Middle frontal gyrus (tissue), 1 donor: ENCODE measurements at regions not wholly inside any gene's neighbourhood (a gene's known extent, or its start where the extent isn't known, plus 50 kb on each side); places are given as distances from the start of the nearest gene placed in this dataset.
"Not testable (repeated sequence)": the region's sequence is repeated elsewhere in the genome, so short reads cannot be mapped to it uniquely, and the experiment has no call there.

Experiments used
- DNase-seq: peaks from one replicate; pipeline ENCODE4 v3.0.0-alpha.2; 2015; ENCODE audit warnings: low spot score; ENCODE audit errors: extremely low spot score

GRCh38 chr10:108039821-108040584 lies 875.5 kb upstream of the SORCS1 start:
- DNase-seq, result no peak

DNA sequence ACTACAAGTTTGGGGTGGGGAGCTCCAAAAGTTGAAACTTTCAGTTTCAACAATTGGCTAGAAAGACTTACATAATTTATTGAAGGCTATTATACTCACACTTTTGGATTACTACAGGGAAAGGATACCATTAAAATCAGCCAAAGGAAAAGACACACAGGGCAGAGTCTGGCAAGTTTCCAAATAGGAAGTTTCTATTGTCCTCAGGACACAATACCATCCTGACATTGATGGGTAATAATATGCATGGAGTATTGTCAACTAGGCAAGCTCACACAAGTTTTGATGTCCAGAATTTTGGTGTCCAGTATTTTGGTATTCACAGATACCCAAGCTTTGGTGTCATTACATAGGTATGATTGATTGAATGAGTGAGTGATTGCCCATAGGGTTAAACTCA lies 872.6 kb upstream of the SORCS1 start:
- DNase-seq, result no peak

GRCh38 chr10:108036265-108036664 lies 871.8 kb upstream of the SORCS1 start:
- no peak for DNase-seq

DNA sequence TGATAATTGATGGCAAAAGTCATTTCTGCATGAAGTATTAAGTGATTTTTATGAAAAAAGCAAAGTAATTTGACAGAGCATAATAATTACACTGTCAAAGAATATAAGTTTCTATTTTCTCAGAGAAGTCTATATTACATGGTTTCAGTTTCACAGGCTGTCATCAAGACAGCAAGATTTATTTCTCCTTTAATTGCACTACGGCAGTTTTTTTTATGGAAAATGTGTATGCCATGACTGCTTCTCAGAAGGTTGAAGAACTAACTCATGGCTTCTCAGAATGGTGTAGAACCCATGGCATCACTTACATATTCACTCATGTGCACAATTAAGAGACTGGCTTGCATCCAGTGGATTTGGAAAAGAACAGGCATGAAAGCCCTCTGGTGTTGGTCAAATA lies 870.3 kb upstream of the SORCS1 start:
- DNase-seq, result no peak

DNA sequence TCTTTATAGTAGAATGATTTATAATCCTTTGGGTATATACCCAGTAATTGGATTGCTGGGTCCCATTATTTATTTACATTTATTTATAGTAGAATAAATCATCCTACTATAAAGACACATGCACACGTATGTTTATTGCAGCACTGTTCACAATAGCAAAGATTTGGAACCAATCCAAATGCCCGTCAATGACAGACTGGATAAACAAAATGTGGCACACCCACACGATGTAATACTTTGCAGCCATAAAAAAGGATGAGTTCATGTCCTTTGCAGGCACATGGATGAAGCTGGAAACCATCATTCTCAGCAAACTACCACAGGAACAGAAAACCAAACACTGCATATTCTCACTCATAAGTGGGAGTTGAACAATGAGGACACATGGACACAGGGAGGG lies 869.0 kb upstream of the SORCS1 start:
- not testable (repeated sequence) for DNase-seq

DNA sequence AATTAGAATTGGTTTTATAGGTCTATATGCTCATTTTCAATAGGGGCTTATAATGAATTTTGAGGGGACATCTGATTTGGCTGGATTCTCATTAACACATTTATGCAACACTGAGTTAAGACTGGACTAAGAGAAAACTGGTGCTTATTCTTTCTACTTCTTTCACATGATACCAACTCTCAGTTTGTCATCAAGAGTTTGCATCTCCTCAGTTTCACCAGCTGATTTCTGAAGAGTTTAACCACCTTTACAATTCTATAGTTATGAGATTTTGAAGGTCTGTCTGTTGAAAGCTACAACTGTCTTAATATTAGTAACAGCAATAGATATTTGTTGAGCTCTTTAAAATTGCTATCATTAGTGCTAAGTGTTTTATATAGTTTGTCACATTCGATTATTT lies 867.0 kb upstream of the SORCS1 start:
- no peak for DNase-seq

- DNase-seq, result no peak
Measured at GRCh38 chr10:108014902-108015177, 850.3 kb upstream of the SORCS1 start.

GRCh38 chr10:108014145-108014901 lies 849.8 kb upstream of the SORCS1 start:
- DNase-seq, result no peak

- DNase-seq, result no peak
Measured at GRCh38 chr10:108005627-108006026, 841.1 kb upstream of the SORCS1 start.

DNA sequence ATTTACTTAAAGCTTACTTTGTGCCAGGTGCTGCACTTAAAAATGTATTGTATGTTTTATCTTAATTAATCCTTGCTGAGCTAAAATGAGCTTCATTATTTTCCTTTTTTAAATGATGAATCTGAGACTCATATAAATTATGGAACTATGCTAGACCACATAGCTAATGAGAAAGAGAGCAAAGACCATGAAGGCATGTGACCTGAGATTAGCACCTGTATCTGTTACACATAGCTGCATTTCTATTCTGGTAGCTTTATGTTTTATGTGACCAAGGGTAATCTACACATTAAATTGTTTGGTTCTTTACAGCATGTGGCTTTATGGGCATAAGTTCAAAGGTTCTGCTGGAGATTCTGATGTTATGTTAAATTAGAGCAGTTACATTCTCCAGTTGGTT lies 839.1 kb upstream of the SORCS1 start:
- no peak for DNase-seq

DNA sequence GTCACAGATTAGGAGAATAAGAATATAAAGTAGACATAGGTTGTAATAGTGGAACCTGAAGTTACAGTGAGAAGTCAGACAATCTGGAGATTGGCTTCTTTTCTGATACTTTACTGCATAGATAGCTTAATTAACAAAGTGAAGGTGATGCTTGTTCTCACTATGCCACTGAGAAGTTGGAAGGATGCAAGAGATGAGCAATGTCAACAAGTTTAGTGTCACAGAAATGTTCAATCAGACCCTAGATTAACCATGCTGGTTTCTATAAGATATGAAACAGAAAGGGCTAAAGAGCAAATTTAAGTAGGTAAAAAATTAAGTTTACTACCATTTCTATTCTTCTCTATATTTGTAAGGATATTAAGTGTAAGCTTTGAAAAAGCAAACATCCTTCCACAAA lies 838.6 kb upstream of the SORCS1 start:
- no peak for DNase-seq

GRCh38 chr10:108000365-108000764 lies 835.9 kb upstream of the SORCS1 start:
- no peak for DNase-seq

- DNase-seq, result no peak
Measured at GRCh38 chr10:107994621-107995270, 830.2 kb upstream of the SORCS1 start.

DNA sequence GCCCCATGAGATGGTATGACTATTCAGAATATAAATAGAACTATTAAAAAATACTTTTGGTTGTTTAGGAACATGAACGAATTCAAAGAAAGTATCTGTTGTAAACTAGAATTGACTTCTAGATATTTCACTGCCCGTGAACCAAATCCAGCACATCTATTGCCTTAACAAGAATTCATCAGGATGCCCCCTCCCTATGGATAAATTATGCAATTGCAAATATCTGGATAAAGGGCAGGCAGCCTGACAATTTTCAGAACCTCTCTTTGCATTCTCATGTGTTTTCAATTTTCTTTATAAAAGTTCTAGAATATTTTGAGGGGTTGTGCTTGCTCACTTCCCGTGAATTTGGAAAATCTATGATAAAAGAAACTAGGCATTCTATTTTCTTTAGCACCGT lies 822.1 kb upstream of the SORCS1 start:
- no peak for DNase-seq

- DNase-seq, result no peak
Measured at GRCh38 chr10:107984581-107984980, 820.1 kb upstream of the SORCS1 start.

DNA sequence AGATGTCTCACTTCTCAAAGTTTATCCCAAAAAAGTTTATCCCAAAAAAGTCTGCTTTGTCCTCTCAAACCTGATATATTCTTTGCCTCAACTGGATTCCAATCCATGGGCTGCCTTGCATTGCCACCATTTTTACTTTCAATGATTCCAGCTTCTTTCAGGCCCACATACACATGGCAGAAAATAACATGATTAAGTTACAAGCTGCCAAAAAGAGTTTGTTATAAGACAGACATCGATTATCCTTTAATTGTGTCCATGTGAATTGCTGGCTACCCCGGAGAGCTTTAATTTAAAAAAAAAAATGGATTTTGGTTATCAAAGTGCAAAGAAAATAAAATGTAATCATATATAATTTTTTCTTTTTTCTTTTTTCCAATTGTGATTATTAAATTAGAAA lies 819.6 kb upstream of the SORCS1 start:
- DNase-seq, result no peak

GRCh38 chr10:107978455-107978854 lies 813.9 kb upstream of the SORCS1 start:
- no peak for DNase-seq

- no peak for DNase-seq
Measured at GRCh38 chr10:107971973-107972372, 807.5 kb upstream of the SORCS1 start.

- DNase-seq, result no peak
Measured at GRCh38 chr10:107971411-107971810, 806.9 kb upstream of the SORCS1 start.

DNA sequence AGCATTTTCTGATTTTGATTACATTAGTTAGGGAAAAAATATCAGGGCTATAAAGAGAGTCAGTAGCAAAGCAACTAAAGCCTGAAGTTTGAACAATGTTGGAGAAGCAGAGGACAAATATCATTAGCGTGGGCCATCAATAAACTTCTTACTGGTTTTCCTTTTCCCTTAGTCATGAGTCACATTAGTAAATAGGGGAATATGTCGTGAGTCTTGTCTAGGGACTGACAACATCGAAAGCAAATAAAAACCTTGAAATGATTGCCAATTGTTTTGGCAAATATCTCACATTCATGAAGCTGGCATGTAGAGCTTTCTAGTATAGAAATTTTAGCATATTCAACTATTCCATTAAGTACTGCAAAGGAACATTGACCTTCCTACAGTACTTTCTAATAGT lies 806.0 kb upstream of the SORCS1 start:
- no peak for DNase-seq

GRCh38 chr10:107969936-107970335 lies 805.4 kb upstream of the SORCS1 start:
- no peak for DNase-seq

DNA sequence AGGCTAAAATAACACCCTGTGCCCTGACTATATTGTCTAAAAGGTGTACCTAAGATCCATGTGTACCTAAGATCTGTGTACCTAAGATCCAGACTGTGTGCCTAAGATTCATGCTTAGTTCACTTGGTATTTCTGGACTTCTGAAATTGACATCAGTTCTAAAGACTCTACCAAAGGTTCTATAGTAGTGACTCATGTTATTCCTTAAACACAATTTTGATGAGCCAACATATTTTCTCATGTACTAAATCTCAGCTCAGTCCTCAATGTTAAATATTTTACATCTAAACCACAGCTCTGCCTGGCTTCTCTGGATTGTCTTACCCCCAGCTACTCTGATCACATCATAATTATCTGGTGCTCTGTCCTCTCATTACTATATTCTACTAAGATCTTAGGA lies 802.3 kb upstream of the SORCS1 start:
- DNase-seq, result no peak
